ENCODE measurements at regions not wholly inside any gene's neighbourhood (a gene's known extent, or its start where the extent isn't known, plus 50 kb on each side); places are given as distances from the start of the nearest gene placed in this dataset.

DNA sequence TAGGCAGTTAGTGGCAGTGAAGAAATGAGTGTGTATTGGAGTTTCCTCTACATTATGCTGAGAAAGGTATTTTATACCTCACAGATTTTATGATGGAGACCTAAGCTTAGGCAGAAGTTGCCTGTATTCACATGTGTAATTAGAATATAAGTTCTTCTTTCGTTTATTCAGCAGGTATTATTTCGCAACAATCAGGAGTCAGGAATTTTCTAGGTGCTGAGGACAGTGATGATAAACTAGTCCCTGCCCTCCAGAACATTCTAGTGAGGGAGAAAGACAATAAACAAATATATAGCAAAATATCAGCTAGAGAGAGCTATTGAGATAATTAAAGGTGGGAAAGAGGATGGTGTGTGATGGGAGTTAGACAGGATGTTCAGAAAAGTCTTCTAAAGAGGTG, 345.7 kb downstream of the GRIN2B start:
- TF ChIP-seq, protein P1, sequence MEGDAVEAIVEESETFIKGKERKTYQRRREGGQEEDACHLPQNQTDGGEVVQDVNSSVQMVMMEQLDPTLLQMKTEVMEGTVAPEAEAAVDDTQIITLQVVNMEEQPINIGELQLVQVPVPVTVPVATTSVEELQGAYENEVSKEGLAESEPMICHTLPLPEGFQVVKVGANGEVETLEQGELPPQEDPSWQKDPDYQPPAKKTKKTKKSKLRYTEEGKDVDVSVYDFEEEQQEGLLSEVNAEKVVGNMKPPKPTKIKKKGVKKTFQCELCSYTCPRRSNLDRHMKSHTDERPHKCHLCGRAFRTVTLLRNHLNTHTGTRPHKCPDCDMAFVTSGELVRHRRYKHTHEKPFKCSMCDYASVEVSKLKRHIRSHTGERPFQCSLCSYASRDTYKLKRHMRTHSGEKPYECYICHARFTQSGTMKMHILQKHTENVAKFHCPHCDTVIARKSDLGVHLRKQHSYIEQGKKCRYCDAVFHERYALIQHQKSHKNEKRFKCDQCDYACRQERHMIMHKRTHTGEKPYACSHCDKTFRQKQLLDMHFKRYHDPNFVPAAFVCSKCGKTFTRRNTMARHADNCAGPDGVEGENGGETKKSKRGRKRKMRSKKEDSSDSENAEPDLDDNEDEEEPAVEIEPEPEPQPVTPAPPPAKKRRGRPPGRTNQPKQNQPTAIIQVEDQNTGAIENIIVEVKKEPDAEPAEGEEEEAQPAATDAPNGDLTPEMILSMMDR (conservative IDR thresholded peaks at IDR 0.05; ENCODE audit: low read depth, low read length), result no peak
- no peak for TF ChIP-seq MXI1 (IDR thresholded peaks at IDR 0.05; ENCODE audit: borderline replicate concordance, low read depth, low read length)
- TF ChIP-seq RCOR1 (IDR thresholded peaks at IDR 0.05; ENCODE audit: insufficient replicate concordance, low read length), result no peak
- TF ChIP-seq, protein P2, sequence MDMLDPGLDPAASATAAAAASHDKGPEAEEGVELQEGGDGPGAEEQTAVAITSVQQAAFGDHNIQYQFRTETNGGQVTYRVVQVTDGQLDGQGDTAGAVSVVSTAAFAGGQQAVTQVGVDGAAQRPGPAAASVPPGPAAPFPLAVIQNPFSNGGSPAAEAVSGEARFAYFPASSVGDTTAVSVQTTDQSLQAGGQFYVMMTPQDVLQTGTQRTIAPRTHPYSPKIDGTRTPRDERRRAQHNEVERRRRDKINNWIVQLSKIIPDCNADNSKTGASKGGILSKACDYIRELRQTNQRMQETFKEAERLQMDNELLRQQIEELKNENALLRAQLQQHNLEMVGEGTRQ (IDR thresholded peaks at IDR 0.05; ENCODE audit: low read depth, low read length), result no peak

Data from IMR-90 (cell line).